T47D (cell line): ENCODE measurements at regions not wholly inside any gene's neighbourhood (a gene's known extent, or its start where the extent isn't known, plus 50 kb on each side); places are given as distances from the start of the nearest gene placed in this dataset.
"Not testable (repeated sequence)": the region's sequence is repeated elsewhere in the genome, so short reads cannot be mapped to it uniquely, and the experiment has no call there.

Experiments used
- DNase-seq, 2 experiments: peaks; one replicate each; pipeline versions ENCODE4 v3.0.0 to v3.0.0-alpha.2; 2011 to 2012; ENCODE audit warnings: low read depth in 1 of 2, low spot score in 1 of 2
- JUND ChIP-seq: IDR thresholded peaks from 2 replicates; pipeline ENCODE4 v1.6.1; 2012; ENCODE audit warnings: low read depth
- in situ Hi-C: cut with HindIII; loops from 2 replicates; pipeline ENCODE4 v1.10.0; 2016; ENCODE audit warnings: low sequenced_read_pairs, low pct_unique_long_range_greater_than_20kb

DNA sequence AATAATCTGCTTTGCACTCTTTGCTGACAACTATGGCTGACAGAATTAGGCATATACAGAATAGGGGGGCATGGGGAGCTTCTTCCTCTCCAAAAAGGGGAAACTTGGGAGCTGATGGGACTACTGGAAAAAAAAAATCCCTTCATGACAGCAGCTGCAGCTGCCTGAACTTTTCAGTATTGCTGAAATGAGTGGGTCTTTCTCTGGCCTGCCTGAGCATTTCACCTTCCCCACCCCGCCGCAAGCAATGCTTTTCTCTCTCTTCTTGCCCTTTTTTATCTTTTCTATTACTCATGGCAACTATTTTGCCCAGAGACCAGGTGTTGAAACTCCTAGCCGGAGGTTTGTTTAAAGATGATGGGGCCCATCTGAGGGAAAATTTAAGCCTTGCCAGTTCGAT is 244.9 kb downstream of the SEMA3D start:
- in situ Hi-C loops: no loop called here
- no peak for DNase-seq
- no peak for TF ChIP-seq JUND

DNA sequence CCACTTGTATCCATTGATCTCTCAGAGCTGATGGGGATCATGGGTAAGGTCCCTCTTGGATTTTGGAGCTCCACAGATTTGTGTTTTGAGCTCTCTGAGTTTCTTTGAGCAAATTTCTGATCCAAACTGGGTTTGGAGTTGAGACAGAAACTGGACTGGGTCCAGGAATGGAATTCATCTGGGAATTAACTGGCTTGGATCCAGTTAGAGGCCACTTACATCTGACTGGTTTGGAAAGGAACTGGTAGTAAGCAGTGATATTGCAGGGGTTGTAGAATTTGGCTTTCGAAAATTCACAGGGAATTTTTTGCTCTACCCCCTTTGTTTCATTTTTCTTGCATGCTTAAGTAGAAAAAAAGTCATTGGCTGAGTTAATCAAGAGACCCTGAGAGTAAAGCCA is 245.6 kb downstream of the SEMA3D start:
- no peak for TF ChIP-seq JUND
- in situ Hi-C loops: no loop called here
- no peak for DNase-seq

DNA sequence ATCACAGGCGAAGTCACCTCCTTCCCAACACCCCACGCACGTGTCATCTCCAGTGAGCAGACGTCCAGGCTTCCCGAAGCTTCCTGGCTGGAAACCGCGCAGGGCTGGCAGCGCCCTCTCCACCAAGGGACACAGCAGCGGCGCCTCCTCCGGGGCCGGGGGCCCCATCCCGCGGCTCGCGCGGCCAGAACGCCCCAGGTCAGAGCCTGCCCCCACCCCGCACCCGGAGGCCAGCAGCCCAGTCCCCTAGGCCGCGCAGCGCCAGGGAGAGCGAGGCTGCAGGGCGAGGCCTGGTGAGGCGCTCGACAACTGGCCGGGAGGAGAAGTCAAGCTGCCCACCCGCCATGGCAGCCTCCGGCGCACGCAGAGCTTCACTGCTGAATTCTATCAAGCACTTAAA is 247.0 kb downstream of the SEMA3D start:
- no peak for DNase-seq
- in situ Hi-C loops: no loop called here
- TF ChIP-seq JUND: no peak

- DNase-seq: no peak
- in situ Hi-C loops: no loop called here
- no peak for TF ChIP-seq JUND
Measured at GRCh38 chr7:84939442-84939841, 247.4 kb downstream of the SEMA3D start.

- no peak for DNase-seq
- no peak; the same call in 1 of the 2 replicates for TF ChIP-seq JUND
- in situ Hi-C loops: no loop called here
Measured at GRCh38 chr7:84924353-84924752, 262.5 kb downstream of the SEMA3D start.

DNA sequence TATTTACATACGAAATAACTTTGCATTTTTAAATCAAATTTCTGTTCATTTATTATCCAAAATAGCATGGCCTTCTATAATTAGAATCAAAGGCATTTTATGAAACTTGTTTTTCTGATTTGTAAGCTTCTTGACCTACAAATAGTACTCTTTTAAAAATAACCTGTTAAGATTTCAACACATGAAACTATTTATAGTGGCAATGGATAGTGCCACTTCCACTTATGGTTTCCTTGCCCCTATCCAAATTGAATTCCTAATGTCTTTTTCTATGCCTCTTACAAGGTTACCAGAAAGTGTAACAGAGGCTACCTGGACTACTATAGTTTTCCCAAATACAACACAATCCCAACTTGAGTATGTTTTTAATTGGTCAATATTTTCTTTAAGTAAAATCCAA is 263.5 kb downstream of the SEMA3D start:
- TF ChIP-seq JUND: no peak
- in situ Hi-C loops: no loop called here
- DNase-seq: no peak

- no peak for TF ChIP-seq JUND
- DNase-seq: no peak
- in situ Hi-C loops: no loop called here
Measured at GRCh38 chr7:84921154-84921553, 265.7 kb downstream of the SEMA3D start.

GRCh38 chr7:84916973-84917372 is 269.9 kb downstream of the SEMA3D start:
- in situ Hi-C loops, DNase-seq: not testable (repeated sequence)

GRCh38 chr7:84916161-84916560 is 270.7 kb downstream of the SEMA3D start:
- in situ Hi-C loops: no loop called here
- no peak for TF ChIP-seq JUND
- no peak for DNase-seq

DNA sequence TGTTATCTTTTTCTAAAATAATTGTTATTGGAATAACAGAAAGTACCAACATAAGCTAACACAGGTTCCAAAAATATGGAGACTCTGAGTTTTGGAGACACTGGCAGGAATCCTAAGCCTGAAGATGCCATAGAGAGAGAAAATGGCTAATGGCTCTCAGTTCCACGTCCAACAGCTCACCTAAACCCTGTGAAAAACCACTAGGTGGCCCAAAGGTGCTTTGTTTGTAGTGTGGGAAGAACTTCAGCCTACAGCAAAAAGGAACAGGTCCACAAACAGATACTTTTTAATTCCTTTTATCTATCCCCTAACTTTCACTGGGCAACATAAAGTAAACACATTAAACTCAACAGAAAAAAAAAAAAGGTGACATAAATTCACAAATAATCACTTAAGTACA is 272.3 kb downstream of the SEMA3D start:
- in situ Hi-C loops: no loop called here
- TF ChIP-seq JUND: no peak
- peak in 1 of 2 experiments; percentile 74 for DNase-seq

- in situ Hi-C loops: no loop called here
- DNase-seq: no peak
- no peak for TF ChIP-seq JUND
Measured at GRCh38 chr7:84913731-84914130, 273.1 kb downstream of the SEMA3D start.

DNA sequence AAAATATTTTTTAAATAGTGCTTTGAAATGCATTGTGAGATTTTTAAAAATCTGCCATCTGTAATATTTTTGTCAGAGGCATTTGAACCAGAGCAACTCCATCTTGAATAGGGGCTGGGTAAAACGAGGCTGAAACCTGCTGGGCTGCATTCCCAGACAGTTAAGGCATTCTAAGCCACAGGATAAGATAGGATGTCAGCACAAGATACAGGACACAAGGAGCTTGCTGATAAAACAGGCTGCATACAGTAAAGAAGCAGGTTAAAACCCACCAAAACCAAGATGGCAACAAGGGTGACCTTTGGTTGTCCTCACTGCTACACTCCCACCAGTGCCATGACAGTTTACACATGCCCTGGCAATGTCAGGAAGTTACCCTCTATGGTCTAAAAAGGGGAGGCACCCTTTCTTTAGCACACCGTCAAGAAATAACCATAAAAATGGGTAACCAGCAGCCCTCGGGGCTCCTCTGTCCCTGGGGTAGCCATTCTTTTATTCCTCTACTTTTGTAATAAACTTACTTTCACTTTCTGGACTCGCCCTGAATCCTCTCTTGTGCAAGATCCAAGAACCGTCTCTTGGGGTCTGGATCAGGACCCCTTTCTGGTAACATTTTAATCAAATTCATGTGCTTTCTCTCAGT is 273.7 kb downstream of the SEMA3D start:
- in situ Hi-C loops: no loop called here
- no peak for DNase-seq
- TF ChIP-seq JUND: no peak

GRCh38 chr7:84912537-84912936 is 274.3 kb downstream of the SEMA3D start:
- in situ Hi-C loops: no loop called here
- no peak for TF ChIP-seq JUND
- DNase-seq: no peak

DNA sequence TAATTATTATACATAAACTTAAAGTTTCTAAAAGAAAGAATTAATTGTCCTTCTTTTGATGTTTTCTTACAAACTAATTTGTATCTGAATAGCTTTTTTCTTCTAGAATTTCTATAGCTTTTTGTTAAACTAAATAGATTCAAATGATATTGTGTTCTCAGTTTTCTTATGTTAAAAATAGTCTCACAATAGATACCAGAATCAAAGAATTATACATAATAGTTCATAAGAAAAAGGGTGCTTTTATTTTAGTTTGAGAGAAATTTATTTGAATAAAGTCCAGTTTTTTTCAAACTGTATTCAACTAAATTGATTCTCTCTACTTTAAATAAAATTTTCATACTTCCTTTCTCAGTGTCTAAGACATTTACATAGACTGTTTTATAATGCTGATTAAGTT is 274.8 kb downstream of the SEMA3D start:
- in situ Hi-C loops: no loop called here
- no peak for DNase-seq
- TF ChIP-seq JUND: no peak
